ENCODE measurements at regions not wholly inside any gene's neighbourhood (a gene's known extent, or its start where the extent isn't known, plus 50 kb on each side); places are given as distances from the start of the nearest gene placed in this dataset.

GRCh38 chr9:4415281-4415680, 75.0 kb upstream of the SLC1A1 start:
- TF ChIP-seq CTCF (conservative IDR thresholded peaks at IDR 0.05) (no peak), ZFX (IDR thresholded peaks at IDR 0.05) (no peak)
